Left renal cortex interstitium (tissue), 4 donors: ENCODE measurements at regions not wholly inside any gene's neighbourhood (a gene's known extent, or its start where the extent isn't known, plus 50 kb on each side); places are given as distances from the start of the nearest gene placed in this dataset.

Experiments used
- DNase-seq, 4 donors: peaks; one replicate each; pipeline ENCODE4 v3.0.0-alpha.2; 2013; ENCODE audit warnings: low read depth in 4 of 4, low spot score in 2 of 4, missing footprints in 1 of 4

GRCh38 chr7:81533931-81534330 lies 235.9 kb downstream of the HGF start:
- DNase-seq = no peak

GRCh38 chr7:81533426-81533825 lies 236.4 kb downstream of the HGF start:
- no peak for DNase-seq

GRCh38 chr7:81529785-81530184 lies 240.1 kb downstream of the HGF start:
- DNase-seq = no peak

- no peak for DNase-seq
Measured at GRCh38 chr7:81527651-81528050, 242.2 kb downstream of the HGF start.

- DNase-seq = no peak
Measured at GRCh38 chr7:81526971-81527370, 242.9 kb downstream of the HGF start.

- DNase-seq = no peak
Measured at GRCh38 chr7:81525841-81526240, 244.0 kb downstream of the HGF start.

GRCh38 chr7:81519886-81520285 lies 250.0 kb downstream of the HGF start:
- no peak for DNase-seq

GRCh38 chr7:81516898-81517297 lies 252.9 kb downstream of the HGF start:
- no peak for DNase-seq

- DNase-seq = no peak
Measured at GRCh38 chr7:81515009-81515408, 254.8 kb downstream of the HGF start.

GRCh38 chr7:81514546-81514945 lies 255.3 kb downstream of the HGF start:
- DNase-seq = no peak

GRCh38 chr7:81510122-81510521 lies 259.7 kb downstream of the HGF start:
- DNase-seq = no peak

GRCh38 chr7:81507221-81507620 lies 262.6 kb downstream of the HGF start:
- DNase-seq = no peak

GRCh38 chr7:81506609-81507008 lies 263.2 kb downstream of the HGF start:
- DNase-seq = no peak

GRCh38 chr7:81503771-81504170 lies 266.1 kb downstream of the HGF start:
- no peak for DNase-seq

GRCh38 chr7:81503336-81503735 lies 266.5 kb downstream of the HGF start:
- no peak for DNase-seq

GRCh38 chr7:81501220-81501619 lies 268.6 kb downstream of the HGF start:
- no peak for DNase-seq

- DNase-seq = no peak
Measured at GRCh38 chr7:81500631-81501030, 269.2 kb downstream of the HGF start.

- peak; percentile 35 to 63 (median 50) for DNase-seq
Measured at GRCh38 chr7:81499262-81500116, 270.4 kb downstream of the HGF start.

- no peak for DNase-seq
Measured at GRCh38 chr7:81498176-81498575, 271.7 kb downstream of the HGF start.

GRCh38 chr7:81492910-81493309 lies 276.9 kb downstream of the HGF start:
- no peak for DNase-seq

- no peak for DNase-seq
Measured at GRCh38 chr7:81492240-81492639, 277.6 kb downstream of the HGF start.

GRCh38 chr7:81491573-81491972 lies 278.3 kb downstream of the HGF start:
- DNase-seq = no peak

- no peak for DNase-seq
Measured at GRCh38 chr7:81488210-81488609, 281.6 kb downstream of the HGF start.
